Suppressor macrophage (primary cell): ENCODE measurements at regions not wholly inside any gene's neighbourhood (a gene's known extent, or its start where the extent isn't known, plus 50 kb on each side); places are given as distances from the start of the nearest gene placed in this dataset.

ENCODE experiments used
- DNase-seq, 4 experiments: peaks; one replicate each; pipeline ENCODE4 v3.0.0-alpha.2; 2020 to 2022

DNA sequence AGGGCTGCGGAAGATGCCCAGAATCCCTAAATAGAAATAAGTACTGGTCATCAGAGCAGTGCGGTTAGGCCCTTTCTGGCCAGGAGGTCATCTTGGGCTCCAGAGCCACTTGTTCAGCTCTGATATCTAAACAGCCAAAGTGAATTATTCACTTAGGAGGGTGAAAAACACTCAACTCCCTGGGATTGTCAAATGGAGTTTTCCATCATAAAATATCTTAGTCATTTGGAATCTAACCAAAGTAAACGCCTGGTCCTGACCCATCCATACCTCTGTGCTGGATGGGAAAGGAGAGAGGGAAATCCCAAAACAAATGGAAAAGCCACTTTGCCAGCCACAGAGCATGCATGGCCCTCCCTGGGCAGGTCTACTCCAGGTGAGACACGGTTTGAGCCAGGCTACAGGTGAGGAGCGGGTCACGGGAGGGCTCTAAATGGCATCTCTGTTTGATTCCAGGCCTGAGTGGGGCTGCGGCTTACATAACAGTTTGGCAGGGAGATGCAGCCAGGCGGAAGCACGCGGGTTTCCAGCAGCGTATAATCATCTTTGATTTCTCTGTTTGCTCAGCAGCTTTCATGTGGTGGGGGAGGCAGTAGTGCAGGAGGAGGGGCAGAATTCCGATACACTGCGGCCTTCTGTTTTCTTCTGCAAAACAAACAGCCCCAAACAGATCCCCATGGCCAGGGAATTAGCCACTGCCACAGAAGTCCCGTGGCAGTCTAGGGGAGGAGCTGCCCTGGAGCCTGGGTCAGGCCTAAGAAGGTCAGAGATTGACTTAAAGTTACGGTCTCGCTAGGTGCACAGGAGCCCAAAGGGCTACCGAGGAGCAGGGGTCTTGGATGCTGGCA, 59.1 kb upstream of the ZNF648 start:
- DNase-seq, result no peak

DNA sequence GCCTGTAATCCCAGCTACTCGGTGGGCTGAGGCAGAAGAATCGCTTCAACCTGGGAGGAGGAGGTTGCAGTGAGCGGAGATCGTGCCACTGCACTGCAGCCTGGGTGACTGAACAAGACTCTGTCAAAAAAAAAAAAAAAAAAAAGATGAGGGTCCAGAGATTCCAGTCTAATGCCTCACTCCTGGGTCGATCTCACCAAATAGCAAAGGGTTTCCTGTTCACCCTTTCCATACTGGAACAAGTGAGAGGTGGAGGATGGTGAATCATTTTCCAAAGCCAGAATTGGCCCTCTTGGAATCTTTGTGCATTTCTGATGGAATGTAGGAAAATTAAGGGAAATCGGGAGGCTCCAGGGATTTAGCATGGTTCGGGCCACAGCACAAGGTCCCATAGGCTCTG, 58.1 kb upstream of the ZNF648 start:
- no peak for DNase-seq

DNA sequence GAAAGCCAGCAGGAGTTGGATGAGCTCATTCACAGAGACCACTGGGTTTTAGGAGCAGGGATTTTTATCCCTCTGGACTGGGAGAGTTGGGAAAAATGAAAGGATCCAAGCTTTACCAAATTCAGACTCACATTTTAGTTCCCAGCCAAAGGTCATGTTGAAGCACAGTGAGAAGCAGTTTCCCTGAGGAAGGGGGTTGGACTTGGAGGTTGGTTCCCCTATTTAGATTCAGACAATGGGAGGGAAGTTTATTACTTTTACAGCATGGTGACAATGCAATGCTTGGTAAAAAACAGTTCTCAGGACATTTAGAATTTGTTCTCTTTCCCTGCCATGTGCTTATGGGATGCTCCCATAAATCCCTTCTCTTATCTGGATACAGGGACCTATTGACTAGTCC, 57.3 kb upstream of the ZNF648 start:
- DNase-seq, result peak; percentile 42 to 71 (median 61)

DNA sequence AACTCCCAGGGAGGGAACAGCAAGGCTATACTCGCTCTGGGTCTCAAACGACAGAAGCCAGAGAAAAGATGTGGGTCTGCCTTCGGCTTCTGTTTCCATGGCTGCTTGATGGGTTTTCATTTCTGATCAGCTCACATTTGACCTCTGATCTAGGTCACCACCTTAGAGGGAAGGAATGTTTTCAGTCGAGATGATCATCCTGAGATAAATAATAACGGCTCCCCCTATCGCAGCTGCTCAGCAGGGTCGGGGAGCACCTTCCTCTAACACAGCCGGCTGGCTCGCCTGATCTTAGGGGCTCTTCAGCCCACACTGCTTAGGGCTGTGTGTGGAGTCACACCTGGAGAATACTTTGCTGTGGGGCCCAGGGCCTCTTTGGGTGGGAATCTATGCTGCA, 53.1 kb upstream of the ZNF648 start:
- no peak for DNase-seq

DNA sequence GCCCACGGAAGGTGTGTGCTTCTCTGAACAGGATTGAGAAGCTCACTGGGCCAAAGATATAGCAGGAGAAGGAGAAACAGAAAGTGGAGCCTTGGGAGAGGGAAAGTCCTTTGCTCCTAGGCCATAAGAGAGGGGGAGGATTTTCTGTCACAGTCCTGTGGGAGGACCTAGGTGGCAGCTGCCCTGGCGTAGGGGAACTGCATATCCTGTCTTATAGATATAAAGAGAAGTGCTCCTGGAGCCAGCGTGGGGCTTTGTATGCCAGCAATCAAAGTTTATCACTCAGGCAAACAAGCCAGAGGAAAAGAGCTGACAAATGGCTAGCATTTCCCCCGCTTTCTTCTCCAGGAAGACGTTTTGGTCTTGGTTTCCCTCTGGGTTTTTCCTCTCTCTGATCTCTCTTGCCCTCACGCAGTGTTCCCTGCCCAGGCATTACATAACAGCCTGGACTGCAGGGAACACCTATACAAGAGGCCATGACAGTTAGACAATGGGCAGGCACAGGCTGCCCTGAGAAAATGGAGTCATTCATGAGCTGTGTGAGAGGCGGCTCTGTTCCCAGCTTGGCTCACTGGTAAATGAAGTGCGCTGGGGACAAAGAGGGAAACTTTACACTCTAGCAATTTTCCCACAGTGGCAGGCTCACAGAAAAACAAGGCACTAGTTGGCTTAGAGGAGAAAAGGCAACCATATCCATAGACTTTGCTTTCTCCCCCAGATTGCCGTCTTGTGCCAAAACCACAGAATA, 52.5 kb upstream of the ZNF648 start:
- peak in 3 of 4 experiments; percentile 15 to 31 (median 19) for DNase-seq

DNA sequence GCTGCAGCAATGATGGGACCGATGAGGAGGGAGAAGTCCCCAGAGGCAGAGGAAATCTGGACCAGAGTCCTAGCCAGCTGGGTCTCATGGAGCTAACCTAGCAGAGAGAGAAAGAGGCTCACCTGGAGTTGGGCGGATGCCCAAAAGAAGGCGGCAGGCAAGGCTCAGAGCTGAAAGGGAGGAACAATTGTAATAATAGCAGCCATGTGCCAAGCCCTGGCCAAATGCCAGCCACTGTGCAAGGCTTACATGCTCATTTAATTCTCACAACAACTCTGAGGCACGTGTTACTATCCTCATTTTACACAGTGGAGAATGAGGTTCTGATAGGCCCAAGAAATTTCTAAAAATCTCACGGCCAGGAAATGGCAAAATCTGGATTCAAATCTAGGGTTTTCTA, 50.0 kb upstream of the ZNF648 start:
- DNase-seq, result no peak
